ENCODE measurements at regions not wholly inside any gene's neighbourhood (a gene's known extent, or its start where the extent isn't known, plus 50 kb on each side); places are given as distances from the start of the nearest gene placed in this dataset.

DNA sequence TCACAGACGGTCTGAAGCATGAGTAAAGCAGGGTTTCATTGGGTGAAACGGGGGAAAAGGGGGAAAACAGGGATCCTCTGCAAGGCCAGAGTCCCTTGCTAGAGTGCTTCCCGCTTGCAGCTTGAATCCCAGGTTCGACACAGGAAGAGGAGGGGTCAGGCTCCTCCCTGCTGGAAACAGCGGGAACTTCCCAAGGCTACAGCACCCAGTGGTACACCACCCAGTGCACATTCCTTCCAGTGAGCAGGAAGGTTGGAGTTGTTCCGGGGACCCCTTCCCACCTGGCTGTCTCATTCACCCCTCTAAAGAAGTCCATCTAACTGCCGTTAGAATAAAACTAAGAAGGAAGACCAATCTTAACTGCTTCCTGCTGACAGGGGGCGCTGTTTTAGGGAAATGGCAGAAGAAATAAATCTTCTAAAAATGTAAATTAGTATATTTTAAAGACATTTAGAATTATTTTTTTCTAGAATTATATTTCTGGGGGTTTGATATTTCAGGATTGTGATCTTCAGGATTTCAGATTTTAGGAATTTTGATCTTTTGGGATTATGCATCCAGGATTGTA, 230.9 kb downstream of the RBM43 start:
- Histone ChIP-seq H3K27me3 (no peaks in the 10 kb centered on the region), H3K4me3 (no peak overlapping the region)
- 84 to 96% methylated on average over 5 of the region's 8 CpGs for WGBS, 2 donors (ENCODE audit: low coverage in 1 of 2)

GRCh38 chr2:151029406-151030157, 232.1 kb downstream of the RBM43 start:
- Histone ChIP-seq H3K27ac (no peak overlapping the region), H3K9me3 (no peaks in the 10 kb centered on the region), H3K27me3 (no peaks in the 10 kb centered on the region), H3K36me3 (no peaks in the 10 kb centered on the region), H3K4me1 (peaks cover 3 to 16% (median 3%) of the 10 kb centered on the region in 3 donors), H3K4me3 (no peak overlapping the region)
- no peak for ATAC-seq
- TF ChIP-seq POLR2AphosphoS5 (IDR thresholded peaks at IDR 0.05), result no peak
- TF ChIP-seq, protein P1, sequence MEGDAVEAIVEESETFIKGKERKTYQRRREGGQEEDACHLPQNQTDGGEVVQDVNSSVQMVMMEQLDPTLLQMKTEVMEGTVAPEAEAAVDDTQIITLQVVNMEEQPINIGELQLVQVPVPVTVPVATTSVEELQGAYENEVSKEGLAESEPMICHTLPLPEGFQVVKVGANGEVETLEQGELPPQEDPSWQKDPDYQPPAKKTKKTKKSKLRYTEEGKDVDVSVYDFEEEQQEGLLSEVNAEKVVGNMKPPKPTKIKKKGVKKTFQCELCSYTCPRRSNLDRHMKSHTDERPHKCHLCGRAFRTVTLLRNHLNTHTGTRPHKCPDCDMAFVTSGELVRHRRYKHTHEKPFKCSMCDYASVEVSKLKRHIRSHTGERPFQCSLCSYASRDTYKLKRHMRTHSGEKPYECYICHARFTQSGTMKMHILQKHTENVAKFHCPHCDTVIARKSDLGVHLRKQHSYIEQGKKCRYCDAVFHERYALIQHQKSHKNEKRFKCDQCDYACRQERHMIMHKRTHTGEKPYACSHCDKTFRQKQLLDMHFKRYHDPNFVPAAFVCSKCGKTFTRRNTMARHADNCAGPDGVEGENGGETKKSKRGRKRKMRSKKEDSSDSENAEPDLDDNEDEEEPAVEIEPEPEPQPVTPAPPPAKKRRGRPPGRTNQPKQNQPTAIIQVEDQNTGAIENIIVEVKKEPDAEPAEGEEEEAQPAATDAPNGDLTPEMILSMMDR (IDR thresholded peaks at IDR 0.05), result no peak
- TF ChIP-seq EP300 (IDR thresholded peaks at IDR 0.05), result no peak
- no peak for TF ChIP-seq POLR2A (IDR thresholded peaks at IDR 0.05)
- 67 to 78% methylated on average over 3 to 4 of the region's 4 CpGs for whole genome bisulfite sequencing, 2 donors (ENCODE audit: low coverage in 1 of 2)

More for the DNA sequence above, 230.9 kb downstream of the RBM43 start:
- peaks cover 3 to 16% (median 3%) of the 10 kb centered on the region in 3 donors for H3K4me1 ChIP-seq
- no peak for TF ChIP-seq POLR2AphosphoS5 (IDR thresholded peaks at IDR 0.05)
- TF ChIP-seq EP300 (IDR thresholded peaks at IDR 0.05), result no peak
- TF ChIP-seq, protein P1 (IDR thresholded peaks at IDR 0.05), result no peak
- no peak for TF ChIP-seq POLR2A (IDR thresholded peaks at IDR 0.05)
- no peaks in the 10 kb centered on the region for H3K36me3 ChIP-seq
- no peaks in the 10 kb centered on the region for H3K9me3 ChIP-seq
- ATAC-seq, result no peak
- no peak overlapping the region for H3K27ac ChIP-seq

GRCh38 chr2:151028691-151029176, 232.9 kb downstream of the RBM43 start:
- H3K27ac ChIP-seq, result no peak overlapping the region
- no peaks in the 10 kb centered on the region for H3K36me3 ChIP-seq
- H3K9me3 ChIP-seq, result no peaks in the 10 kb centered on the region
- TF ChIP-seq POLR2AphosphoS5 (IDR thresholded peaks at IDR 0.05) (no peak), EP300 (IDR thresholded peaks at IDR 0.05) (no peak), POLR2A (IDR thresholded peaks at IDR 0.05) (no peak)
- TF ChIP-seq, protein P1 (IDR thresholded peaks at IDR 0.05), result no peak
- H3K4me3 ChIP-seq, result no peak overlapping the region
- H3K4me1 ChIP-seq, result peaks cover 3 to 15% (median 3%) of the 10 kb centered on the region in 3 donors
- no peaks in the 10 kb centered on the region for H3K27me3 ChIP-seq
- no peak for ATAC-seq

DNA sequence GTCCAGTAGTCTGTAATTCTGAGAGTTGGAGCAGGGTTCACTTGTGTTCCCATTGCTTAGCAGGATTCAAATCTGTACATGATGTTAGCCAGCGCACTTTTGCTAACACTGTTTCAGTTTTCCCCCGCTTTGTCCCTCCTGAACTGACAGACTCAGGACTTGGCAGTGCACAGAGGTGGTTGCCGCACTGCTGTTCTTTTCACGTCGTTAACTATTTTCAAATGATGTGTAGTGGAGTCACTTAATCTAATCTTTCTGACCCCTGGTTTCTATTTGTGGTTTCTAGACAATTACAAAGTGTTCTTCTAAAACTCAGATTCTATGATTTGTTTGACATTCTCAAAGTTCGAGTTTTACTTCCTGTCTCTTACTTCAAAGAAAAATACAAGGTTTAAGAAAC, 234.5 kb downstream of the RBM43 start:
- no peaks in the 10 kb centered on the region for H3K9me3 ChIP-seq
- no peak for ATAC-seq
- 36% methylated on average over 6 of the region's 6 CpGs for WGBS, 2 donors (ENCODE audit: low coverage in 1 of 2)
- H3K27me3 ChIP-seq, result no peaks in the 10 kb centered on the region
- H3K4me3 ChIP-seq, result no peak overlapping the region
- peak overlapping the region in 1 of 4 donors; percentile 6 for H3K27ac ChIP-seq
- no peaks in the 10 kb centered on the region for H3K36me3 ChIP-seq
- peaks cover 0 to 7% (median 4%) of the 10 kb centered on the region in 3 donors for H3K4me1 ChIP-seq
- TF ChIP-seq POLR2A (IDR thresholded peaks at IDR 0.05), result no peak
- TF ChIP-seq, protein P1 (IDR thresholded peaks at IDR 0.05), result no peak
- no peak for TF ChIP-seq POLR2AphosphoS5 (IDR thresholded peaks at IDR 0.05)
- no peak for TF ChIP-seq EP300 (IDR thresholded peaks at IDR 0.05)

GRCh38 chr2:151025816-151026215, 235.8 kb downstream of the RBM43 start:
- no peak for TF ChIP-seq POLR2AphosphoS5 (IDR thresholded peaks at IDR 0.05)
- no peak for TF ChIP-seq EP300 (IDR thresholded peaks at IDR 0.05)
- TF ChIP-seq, protein P1 (IDR thresholded peaks at IDR 0.05), result no peak
- TF ChIP-seq POLR2A (IDR thresholded peaks at IDR 0.05), result no peak
- no peak overlapping the region for H3K27ac ChIP-seq
- no peaks in the 10 kb centered on the region for H3K9me3 ChIP-seq
- H3K4me1 ChIP-seq, result peaks cover 3 to 15% (median 4%) of the 10 kb centered on the region in 3 donors
- H3K4me3 ChIP-seq, result no peak overlapping the region
- WGBS, 2 donors (ENCODE audit: low coverage in 1 of 2), result 100% methylated on average over 1 of the region's 1 CpG; no CpG with 5 or more reads in 1 of the 2 donors
- no peaks in the 10 kb centered on the region for H3K36me3 ChIP-seq
- no peaks in the 10 kb centered on the region for H3K27me3 ChIP-seq
- no peak for ATAC-seq

Data from gastroesophageal sphincter (tissue), 4 donors.